ENCODE measurements at regions not wholly inside any gene's neighbourhood (a gene's known extent, or its start where the extent isn't known, plus 50 kb on each side); places are given as distances from the start of the nearest gene placed in this dataset.

- Histone ChIP-seq H3K36me3 (replicated peaks in 1 of 2; ENCODE audit: control insufficient read depth in 1 of 2, insufficient read depth in 2 of 2, low read length in 2 of 2) (no peaks in the 10 kb centered on the region), H3K4me3 (replicated peaks in 1 of 3; ENCODE audit: low read depth in 2 of 3, low read length in 3 of 3) (no peak overlapping the region), H3K27ac (ENCODE audit: low read depth in 1 of 2, low read length in 2 of 2) (no peak overlapping the region), H3K27me3 (ENCODE audit: control insufficient read depth in 2 of 2, insufficient read depth in 2 of 2, low read length in 2 of 2) (no peaks in the 10 kb centered on the region), H3K9ac (ENCODE audit: insufficient read depth, low read length, poor library complexity, severe bottlenecking) (no peak overlapping the region), H3K79me2 (ENCODE audit: insufficient read depth, low read length) (no peaks in the 10 kb centered on the region), H3K4me1 (ENCODE audit: control insufficient read depth in 1 of 2, insufficient read depth in 2 of 2, low read length in 2 of 2) (no peaks in the 10 kb centered on the region), H3K9me3 (replicated peaks in 1 of 2; ENCODE audit: control insufficient read depth in 1 of 2, insufficient read depth in 1 of 2, low read length in 2 of 2) (no peaks in the 10 kb centered on the region), H4K20me1 (ENCODE audit: insufficient read depth, low read length) (no peaks in the 10 kb centered on the region), H3K4me2 (replicated peaks; ENCODE audit: extremely low read depth, low read length, poor library complexity, severe bottlenecking) (no peak overlapping the region), H2AFZ (ENCODE audit: insufficient read depth, low read depth, low read length, poor library complexity, severe bottlenecking) (no peak overlapping the region)
- WGBS (ENCODE audit: insufficient coverage), result 86% methylated on average over 3 of the region's 6 CpGs
- intact Hi-C loops (cut with micrococcal nuclease), result no loop called here
- TF ChIP-seq CTCF (IDR thresholded peaks at IDR 0.05), result no peak
- no peak overlapping the region for H3K4me3 Mint-ChIP-seq
- H3K9me3 Mint-ChIP-seq, result no peaks in the 10 kb centered on the region
- H3K36me3 Mint-ChIP-seq, result no peaks in the 10 kb centered on the region
- DNase-seq, result no peak
- H3K4me1 Mint-ChIP-seq, result no peaks in the 10 kb centered on the region
- no peak overlapping the region for H3K27ac Mint-ChIP-seq
- peaks cover 2 to 5% (median 4%) of the 10 kb centered on the region in 3 donors for H3K27me3 Mint-ChIP-seq (ENCODE audit: low read depth in 3 of 3)
Observed at GRCh38 chr21:35969281-35969680, 91.0 kb downstream of the SETD4 start.

- Histone ChIP-seq H3K27me3 (ENCODE audit: control insufficient read depth in 2 of 2, insufficient read depth in 2 of 2, low read length in 2 of 2) (no peaks in the 10 kb centered on the region), H2AFZ (ENCODE audit: insufficient read depth, low read depth, low read length, poor library complexity, severe bottlenecking) (no peak overlapping the region), H3K36me3 (replicated peaks in 1 of 2; ENCODE audit: control insufficient read depth in 1 of 2, insufficient read depth in 2 of 2, low read length in 2 of 2) (no peaks in the 10 kb centered on the region), H3K9ac (ENCODE audit: insufficient read depth, low read length, poor library complexity, severe bottlenecking) (no peak overlapping the region), H4K20me1 (ENCODE audit: insufficient read depth, low read length) (no peaks in the 10 kb centered on the region), H3K79me2 (ENCODE audit: insufficient read depth, low read length) (no peaks in the 10 kb centered on the region), H3K27ac (ENCODE audit: low read depth in 1 of 2, low read length in 2 of 2) (no peak overlapping the region), H3K4me3 (replicated peaks in 1 of 3; ENCODE audit: low read depth in 2 of 3, low read length in 3 of 3) (no peak overlapping the region), H3K4me1 (ENCODE audit: control insufficient read depth in 1 of 2, insufficient read depth in 2 of 2, low read length in 2 of 2) (no peaks in the 10 kb centered on the region), H3K9me3 (replicated peaks in 1 of 2; ENCODE audit: control insufficient read depth in 1 of 2, insufficient read depth in 1 of 2, low read length in 2 of 2) (no peaks in the 10 kb centered on the region), H3K4me2 (replicated peaks; ENCODE audit: extremely low read depth, low read length, poor library complexity, severe bottlenecking) (no peak overlapping the region)
- H3K4me1 Mint-ChIP-seq, result no peaks in the 10 kb centered on the region
- H3K27me3 Mint-ChIP-seq (ENCODE audit: low read depth in 3 of 3), result peaks cover 2 to 5% (median 4%) of the 10 kb centered on the region in 3 donors
- no peak overlapping the region for H3K27ac Mint-ChIP-seq
- DNase-seq, result no peak
- WGBS (ENCODE audit: insufficient coverage), result no CpG with 5 or more reads among the region's 3 CpGs
- H3K9me3 Mint-ChIP-seq, result peaks cover 0 to 6% (median 0%) of the 10 kb centered on the region in 7 donors
- intact Hi-C loops (cut with micrococcal nuclease), result no loop called here
- H3K36me3 Mint-ChIP-seq, result no peaks in the 10 kb centered on the region
- H3K4me3 Mint-ChIP-seq, result no peak overlapping the region
- TF ChIP-seq CTCF (IDR thresholded peaks at IDR 0.05), result no peak
Observed at GRCh38 chr21:35968564-35968963, 91.8 kb downstream of the SETD4 start.

Measured in CD14-positive monocyte (primary cell).